Stomach (tissue), 4 donors: ENCODE measurements at regions not wholly inside any gene's neighbourhood (a gene's known extent, or its start where the extent isn't known, plus 50 kb on each side); places are given as distances from the start of the nearest gene placed in this dataset.

ENCODE experiments used
- CTCF ChIP-seq, 7 experiments: fragments of 450-650 bp in 4 of 7; fragments of 200-600 bp in 3 of 7; sonication (generic) in 3 of 7; IDR thresholded peaks; one replicate each; pipeline ENCODE4 v1.5.1; 2016 to 2019; ENCODE audit warnings: antibody characterized with exemption in 7 of 7, control low read depth in 2 of 7, mild to moderate bottlenecking in 1 of 7
- EP300 ChIP-seq: sonication (generic); formaldehyde crosslinking; IDR thresholded peaks from one replicate; pipeline ENCODE4 v1.6.1; 2017; ENCODE audit warnings: antibody characterized with exemption
- POLR2A ChIP-seq, 4 donors: fragments of 450-650 bp; IDR thresholded peaks; one replicate each; pipeline ENCODE4 v1.6.1; 2016; ENCODE audit warnings: antibody characterized with exemption in 4 of 4, control low read depth in 2 of 4, mild to moderate bottlenecking in 1 of 4, moderate library complexity in 1 of 4
- POLR2AphosphoS5 ChIP-seq, 3 donors: sonication (generic); formaldehyde crosslinking; IDR thresholded peaks; one replicate each; pipeline ENCODE4 v1.6.1; 2016; ENCODE audit warnings: antibody characterized with exemption in 3 of 3

GRCh38 chr2:76544901-76545300 is 834.2 kb upstream of the GCFC2 start:
- no peak for TF ChIP-seq POLR2AphosphoS5 (IDR thresholded peaks at IDR 0.05)
- no peak for TF ChIP-seq CTCF (IDR thresholded peaks at IDR 0.05)
- no peak for TF ChIP-seq EP300
- TF ChIP-seq POLR2A (IDR thresholded peaks at IDR 0.05): no peak
